Transverse colon (tissue), 4 donors: ENCODE measurements at regions not wholly inside any gene's neighbourhood (a gene's known extent, or its start where the extent isn't known, plus 50 kb on each side); places are given as distances from the start of the nearest gene placed in this dataset.
"Not testable (repeated sequence)": the region's sequence is repeated elsewhere in the genome, so short reads cannot be mapped to it uniquely, and the experiment has no call there.

Experiments used
- DNase-seq: peaks from one replicate; pipeline ENCODE4 v3.0.0-alpha.2; 2019
- H3K27ac ChIP-seq, 4 donors: fragments of 200-600 bp; sonication (generic); 2 replicates each; pipeline ENCODE4 v1.5.1; 2016 to 2018; ENCODE audit warnings: inconsistent platforms in 4 of 4
- H3K27me3 ChIP-seq: fragments of 200-600 bp; sonication (generic); 2 replicates; pipeline ENCODE4 v1.5.1; 2017; ENCODE audit warnings: inconsistent platforms
- H3K36me3 ChIP-seq, 4 donors: fragments of 200-600 bp; sonication (generic); 2 replicates each; pipeline ENCODE4 v1.5.1; 2017 to 2019; ENCODE audit warnings: inconsistent platforms in 4 of 4
- H3K4me1 ChIP-seq, 4 donors: fragments of 200-600 bp; sonication (generic); 2 replicates each; pipeline ENCODE4 v1.5.1; 2017 to 2020; ENCODE audit warnings: inconsistent platforms in 4 of 4
- H3K4me3 ChIP-seq, 4 donors: fragments of 200-600 bp; sonication (generic); 1 replicate in 1 of 4; 2 replicates in 3 of 4; pipeline versions ENCODE4 v1.5.1 to v1.6.1; 2017 to 2019; ENCODE audit warnings: inconsistent platforms in 4 of 4
- H3K9me3 ChIP-seq, 2 donors: fragments of 200-600 bp; sonication (generic); 2 replicates each; pipeline ENCODE4 v1.5.1; 2017 to 2019; ENCODE audit warnings: inconsistent platforms in 2 of 2
- CTCF ChIP-seq, 5 experiments: fragments of 200-600 bp in 3 of 5; fragments of 450-650 bp in 2 of 5; sonication (generic) in 3 of 5; IDR thresholded peaks; 1 replicate in 2 of 5; 2 replicates in 3 of 5; pipeline ENCODE4 v1.5.1; 2016 to 2017; ENCODE audit warnings: antibody characterized with exemption in 5 of 5, inconsistent platforms in 3 of 5, mild to moderate bottlenecking in 2 of 5, moderate library complexity in 1 of 5
- EP300 ChIP-seq: sonication (generic); formaldehyde crosslinking; IDR thresholded peaks from one replicate; pipeline ENCODE4 v1.6.1; 2017; ENCODE audit warnings: antibody characterized with exemption, low read depth
- POLR2A ChIP-seq: fragments of 450-650 bp; IDR thresholded peaks from one replicate; pipeline ENCODE4 v1.6.1; 2016; ENCODE audit warnings: antibody characterized with exemption, mild to moderate bottlenecking, moderate library complexity
- POLR2AphosphoS5 ChIP-seq, 3 donors: sonication (generic); formaldehyde crosslinking; IDR thresholded peaks; one replicate each; pipeline ENCODE4 v1.6.1; 2016; ENCODE audit warnings: antibody characterized with exemption in 3 of 3
- WGBS, 2 donors: methylation state at CpG; one replicate each; pipeline ENCODE4 v1.1.5; 2018; ENCODE audit warnings: low coverage in 1 of 2; 5-methylcytosine and 5-hydroxymethylcytosine counted together
- in situ Hi-C, 4 donors: fragments of 200-750 bp; cut with MboI; loops; one replicate each; pipeline versions ENCODE4 v1.15.0 to v1.15.1; 2017; ENCODE audit warnings: low sequenced_read_pairs in 3 of 4, low pct_ligation_motif_present in 1 of 4, low pct_unique_long_range_greater_than_20kb in 1 of 4
- intact Hi-C: fragments of 100-400 bp; cut with DNase I; formaldehyde crosslinking; loops from one replicate; pipeline ENCODE4 v1.15.1; 2023; ENCODE audit warnings: low total_unique reads

- Histone ChIP-seq H3K27ac (no peak overlapping the region), H3K36me3 (no peaks in the 10 kb centered on the region), H3K9me3 (no peaks in the 10 kb centered on the region), H3K4me1 (no peaks in the 10 kb centered on the region), H3K27me3 (no peaks in the 10 kb centered on the region), H3K4me3 (no peak overlapping the region)
- WGBS, 2 donors, result 84 to 91% methylated on average over 1 to 6 of the region's 6 CpGs
- intact Hi-C loops, result no loop called here
- no peak for DNase-seq
- no peak for TF ChIP-seq CTCF (IDR thresholded peaks at IDR 0.05)
- no peak for TF ChIP-seq EP300
- TF ChIP-seq POLR2AphosphoS5 (IDR thresholded peaks at IDR 0.05), result no peak
- no peak for TF ChIP-seq POLR2A
- in situ Hi-C loops, result no loop called here
These were observed 260.1 kb upstream of the PODXL start for GRCh38 chr7:131816391-131817007.

GRCh38 chr7:131808736-131809135, 252.3 kb upstream of the PODXL start:
- Histone ChIP-seq H3K4me1 (no peaks in the 10 kb centered on the region), H3K36me3 (no peaks in the 10 kb centered on the region), H3K4me3 (no peak overlapping the region), H3K27ac (no peak overlapping the region), H3K27me3 (no peaks in the 10 kb centered on the region), H3K9me3 (no peaks in the 10 kb centered on the region)
- 79 to 87% methylated on average over 2 of the region's 2 CpGs for WGBS, 2 donors
- DNase-seq, result no peak
- intact Hi-C loops, result no loop called here
- in situ Hi-C loops, result no loop called here
- TF ChIP-seq POLR2A, result no peak
- no peak for TF ChIP-seq POLR2AphosphoS5 (IDR thresholded peaks at IDR 0.05)
- TF ChIP-seq CTCF (IDR thresholded peaks at IDR 0.05), result no peak
- TF ChIP-seq EP300, result no peak

GRCh38 chr7:131808156-131808555, 251.7 kb upstream of the PODXL start:
- H3K27ac ChIP-seq, DNase-seq, H3K36me3 ChIP-seq, intact Hi-C loops, H3K4me3 ChIP-seq, H3K27me3 ChIP-seq, H3K9me3 ChIP-seq, in situ Hi-C loops, H3K4me1 ChIP-seq: not testable (repeated sequence)
- WGBS, 2 donors, result 81 to 91% methylated on average over 8 of the region's 8 CpGs

- Histone ChIP-seq H3K27ac (no peak overlapping the region), H3K4me3 (no peak overlapping the region), H3K36me3 (no peaks in the 10 kb centered on the region), H3K9me3 (no peaks in the 10 kb centered on the region), H3K4me1 (no peaks in the 10 kb centered on the region), H3K27me3 (no peaks in the 10 kb centered on the region)
- DNase-seq, result no peak
- intact Hi-C loops, result no loop called here
- 58 to 64% methylated on average over 6 to 7 of the region's 7 CpGs for WGBS, 2 donors
- in situ Hi-C loops, result no loop called here
- no peak for TF ChIP-seq EP300
- TF ChIP-seq CTCF (IDR thresholded peaks at IDR 0.05), result no peak
- TF ChIP-seq POLR2AphosphoS5 (IDR thresholded peaks at IDR 0.05), result no peak
- TF ChIP-seq POLR2A, result no peak
These were observed 247.4 kb upstream of the PODXL start for GRCh38 chr7:131803816-131804215.
